ENCODE measurements at regions not wholly inside any gene's neighbourhood (a gene's known extent, or its start where the extent isn't known, plus 50 kb on each side); places are given as distances from the start of the nearest gene placed in this dataset.

GRCh38 chr2:147609301-147609700 lies 235.5 kb upstream of the ACVR2A start (continued):
- TF ChIP-seq, protein P1, sequence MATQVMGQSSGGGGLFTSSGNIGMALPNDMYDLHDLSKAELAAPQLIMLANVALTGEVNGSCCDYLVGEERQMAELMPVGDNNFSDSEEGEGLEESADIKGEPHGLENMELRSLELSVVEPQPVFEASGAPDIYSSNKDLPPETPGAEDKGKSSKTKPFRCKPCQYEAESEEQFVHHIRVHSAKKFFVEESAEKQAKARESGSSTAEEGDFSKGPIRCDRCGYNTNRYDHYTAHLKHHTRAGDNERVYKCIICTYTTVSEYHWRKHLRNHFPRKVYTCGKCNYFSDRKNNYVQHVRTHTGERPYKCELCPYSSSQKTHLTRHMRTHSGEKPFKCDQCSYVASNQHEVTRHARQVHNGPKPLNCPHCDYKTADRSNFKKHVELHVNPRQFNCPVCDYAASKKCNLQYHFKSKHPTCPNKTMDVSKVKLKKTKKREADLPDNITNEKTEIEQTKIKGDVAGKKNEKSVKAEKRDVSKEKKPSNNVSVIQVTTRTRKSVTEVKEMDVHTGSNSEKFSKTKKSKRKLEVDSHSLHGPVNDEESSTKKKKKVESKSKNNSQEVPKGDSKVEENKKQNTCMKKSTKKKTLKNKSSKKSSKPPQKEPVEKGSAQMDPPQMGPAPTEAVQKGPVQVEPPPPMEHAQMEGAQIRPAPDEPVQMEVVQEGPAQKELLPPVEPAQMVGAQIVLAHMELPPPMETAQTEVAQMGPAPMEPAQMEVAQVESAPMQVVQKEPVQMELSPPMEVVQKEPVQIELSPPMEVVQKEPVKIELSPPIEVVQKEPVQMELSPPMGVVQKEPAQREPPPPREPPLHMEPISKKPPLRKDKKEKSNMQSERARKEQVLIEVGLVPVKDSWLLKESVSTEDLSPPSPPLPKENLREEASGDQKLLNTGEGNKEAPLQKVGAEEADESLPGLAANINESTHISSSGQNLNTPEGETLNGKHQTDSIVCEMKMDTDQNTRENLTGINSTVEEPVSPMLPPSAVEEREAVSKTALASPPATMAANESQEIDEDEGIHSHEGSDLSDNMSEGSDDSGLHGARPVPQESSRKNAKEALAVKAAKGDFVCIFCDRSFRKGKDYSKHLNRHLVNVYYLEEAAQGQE (IDR thresholded peaks at IDR 0.05; ENCODE audit: unreplicated experiment), result no peak
- TF ChIP-seq ZNF114 (CRISPR knock-in tag; IDR thresholded peaks at IDR 0.05), result no peak

- 0 out of 2 replicates have a peak, but pooled peaks cover 6% of the 10 kb centered on the region for H3K9me2 ChIP-seq (ENCODE audit: insufficient read depth)
- TF ChIP-seq EZH2phosphoT487 (IDR thresholded peaks at IDR 0.05; ENCODE audit: unreplicated experiment) (no peak), POLR2AphosphoS5 (IDR thresholded peaks at IDR 0.05; ENCODE audit: low read depth) (no peak), NANOG (IDR thresholded peaks at IDR 0.05; ENCODE audit: borderline replicate concordance) (no peak), CTCF (conservative IDR thresholded peaks at IDR 0.05; ENCODE audit: low read depth in 2 of 2) (no peak), EZH2 (IDR thresholded peaks at IDR 0.05; ENCODE audit: low read depth, unreplicated experiment) (no peak), JUNB (IDR thresholded peaks at IDR 0.05; ENCODE audit: unreplicated experiment) (no peak), CREB1 (CRISPR knock-in tag; IDR thresholded peaks at IDR 0.05; ENCODE audit: low read depth) (no peak), ETS1 (IDR thresholded peaks at IDR 0.05) (no peak), ZNF331 (CRISPR knock-in tag; IDR thresholded peaks at IDR 0.05; ENCODE audit: low read depth) (no peak)
- peaks cover 9% of the 10 kb centered on the region for H3K4me1 ChIP-seq (ENCODE audit: insufficient read depth)
- H3K4me1 Mint-ChIP-seq, result peaks cover 18% of the 10 kb centered on the region
- ATAC-seq, result no peak
- H3K4me2 ChIP-seq, result no peak overlapping the region
- no peaks in the 10 kb centered on the region; the same call in 1 of the 2 replicates for H4K20me1 ChIP-seq (replicated peaks; ENCODE audit: insufficient read depth)
- H3K4me3 Mint-ChIP-seq, result no peak overlapping the region
- no peak overlapping the region for H3K4me3 ChIP-seq
- DNase-seq (ENCODE audit: low spot score), result no peak
- H3K27me3 ChIP-seq (ENCODE audit: insufficient read depth), result no peaks in the 10 kb centered on the region
- H3K36me3 ChIP-seq (ENCODE audit: insufficient read depth), result no peaks in the 10 kb centered on the region
- no peak overlapping the region for H2AFZ ChIP-seq
- no peaks in the 10 kb centered on the region for H3K79me2 ChIP-seq (replicated peaks; ENCODE audit: insufficient read depth)
- no peak overlapping the region for H3K27ac Mint-ChIP-seq
- H3K27ac ChIP-seq (ENCODE audit: low read depth), result no peak overlapping the region
- no peaks in the 10 kb centered on the region for H3F3A ChIP-seq (replicated peaks; ENCODE audit: low read depth)
- peaks cover 2% of the 10 kb centered on the region; the same call in 2 of the 3 replicates for H3K9me3 Mint-ChIP-seq
- no peaks in the 10 kb centered on the region for H3K36me3 Mint-ChIP-seq (ENCODE audit: low read depth)
- H3K27me3 Mint-ChIP-seq (ENCODE audit: insufficient read depth, low read depth, poor library complexity), result peaks cover 5% of the 10 kb centered on the region
Measured at GRCh38 chr2:147607379-147607778, 237.4 kb upstream of the ACVR2A start.

All from GM23338 (cell line).